Activated T-helper 9 cell treated with anti-CD3 and anti-CD28 coated beads, Interleukin-2, amount 50 U/mL, for 16 hours (primary cell): ENCODE measurements at regions not wholly inside any gene's neighbourhood (a gene's known extent, or its start where the extent isn't known, plus 50 kb on each side); places are given as distances from the start of the nearest gene placed in this dataset.

ENCODE experiments used
- DNase-seq: peaks from one replicate; pipeline ENCODE4 v3.0.0-alpha.2; 2020; ENCODE audit warnings: low read depth

- no peak for DNase-seq
These were observed 290.0 kb upstream of the RUNX1 start for GRCh38 chr21:35338881-35339632.

DNA sequence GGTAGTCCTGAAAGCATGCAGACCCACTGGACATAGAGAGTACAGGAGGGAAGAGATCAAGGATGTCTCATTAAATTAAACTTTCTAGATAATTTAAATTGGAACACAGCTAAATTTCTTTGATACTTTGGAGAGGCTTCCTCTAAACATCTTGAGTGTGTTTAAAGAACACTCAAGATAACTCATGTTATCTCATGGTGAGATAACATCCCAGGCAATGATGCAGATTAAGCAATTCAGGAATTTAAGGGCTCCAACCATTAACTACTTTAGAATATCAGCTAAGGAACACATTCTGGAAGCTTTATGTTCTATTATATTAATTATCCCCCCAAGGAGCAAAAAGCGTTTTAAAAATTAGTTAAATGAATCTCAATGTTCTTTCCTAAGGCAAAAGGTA lies 289.2 kb upstream of the RUNX1 start:
- no peak for DNase-seq

DNA sequence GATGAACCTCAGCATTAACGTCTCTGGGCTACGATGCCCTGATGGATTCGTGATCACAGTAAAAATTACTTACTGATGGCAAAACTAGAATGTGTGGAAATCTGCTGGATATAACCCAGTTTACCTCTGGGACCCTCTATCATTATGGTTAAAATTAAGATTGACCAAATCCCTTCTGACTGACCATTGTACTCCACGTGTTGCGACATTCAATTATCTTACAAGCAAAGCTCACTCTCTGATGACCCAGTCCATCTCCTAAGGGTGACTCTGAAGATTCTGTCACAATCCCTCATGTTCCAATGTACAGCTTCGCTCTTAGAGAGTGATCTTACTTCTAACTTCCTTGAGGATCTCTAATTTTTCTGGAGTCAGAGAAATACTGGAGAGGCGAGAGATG lies 288.5 kb upstream of the RUNX1 start:
- no peak for DNase-seq

- no peak for DNase-seq
These were observed 287.4 kb upstream of the RUNX1 start for GRCh38 chr21:35336534-35336933.

GRCh38 chr21:35335951-35336446 lies 286.9 kb upstream of the RUNX1 start:
- no peak for DNase-seq

- no peak for DNase-seq
These were observed 284.9 kb upstream of the RUNX1 start for GRCh38 chr21:35333831-35334618.

DNA sequence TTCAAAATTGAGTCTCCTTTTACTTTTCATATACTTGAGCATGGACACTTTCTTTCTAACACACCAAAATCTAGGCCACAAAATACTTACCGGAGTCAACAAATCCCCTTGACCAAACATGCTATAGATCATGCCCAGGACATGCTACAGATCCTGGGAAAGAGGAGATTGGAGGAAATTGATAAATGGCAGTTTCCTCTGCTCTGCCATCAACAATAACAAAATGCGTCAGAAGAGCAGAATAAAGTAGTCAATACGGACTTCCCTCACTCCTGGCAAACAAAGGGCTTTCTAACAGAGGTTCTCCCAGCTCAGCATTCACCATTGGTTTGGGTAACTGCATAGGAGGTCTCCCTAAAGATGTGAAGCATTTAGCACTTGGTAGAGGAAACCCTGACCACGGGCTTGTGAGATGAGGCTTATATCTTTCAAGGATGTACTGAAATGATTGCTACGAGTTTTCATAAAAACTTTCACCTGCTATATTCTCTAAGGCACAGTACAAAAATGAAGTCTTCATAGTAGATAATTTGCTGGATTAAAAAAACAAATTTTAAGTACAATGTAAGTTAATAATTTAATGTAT lies 283.8 kb upstream of the RUNX1 start:
- DNase-seq, result no peak

DNA sequence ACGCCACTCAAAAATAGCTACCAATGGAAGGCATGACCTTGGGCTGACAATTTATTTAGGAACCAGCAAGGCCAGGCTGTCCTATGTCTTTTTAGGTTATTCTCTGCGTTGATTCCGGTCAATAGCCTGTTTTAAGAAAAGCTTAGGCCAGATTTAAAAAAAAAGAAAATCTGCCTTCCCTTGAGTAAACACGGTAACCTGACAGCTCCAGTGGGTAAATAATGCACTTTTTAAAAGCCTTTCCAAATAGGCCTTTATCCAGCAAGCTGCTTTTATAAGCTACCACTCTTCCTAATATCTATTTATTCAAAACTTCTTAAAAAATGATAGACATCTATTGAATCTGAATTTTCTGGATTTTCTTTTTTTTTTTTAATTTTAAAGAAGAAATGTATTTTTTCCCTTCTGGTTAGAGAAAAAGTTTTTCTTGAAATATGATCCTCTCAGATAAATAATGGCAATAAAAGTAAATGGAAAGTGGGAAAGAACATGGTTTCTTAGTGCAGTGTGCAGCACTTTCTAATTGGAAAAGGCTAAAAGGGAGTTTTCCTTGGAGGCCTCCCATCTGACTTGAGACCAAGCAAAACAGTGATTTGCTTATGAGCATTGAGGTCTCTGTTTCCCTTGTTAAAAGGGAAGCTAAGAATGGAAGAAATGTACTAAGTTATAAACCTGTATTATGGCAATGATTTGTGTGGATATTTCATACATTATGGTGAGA lies 281.0 kb upstream of the RUNX1 start:
- no peak for DNase-seq

DNA sequence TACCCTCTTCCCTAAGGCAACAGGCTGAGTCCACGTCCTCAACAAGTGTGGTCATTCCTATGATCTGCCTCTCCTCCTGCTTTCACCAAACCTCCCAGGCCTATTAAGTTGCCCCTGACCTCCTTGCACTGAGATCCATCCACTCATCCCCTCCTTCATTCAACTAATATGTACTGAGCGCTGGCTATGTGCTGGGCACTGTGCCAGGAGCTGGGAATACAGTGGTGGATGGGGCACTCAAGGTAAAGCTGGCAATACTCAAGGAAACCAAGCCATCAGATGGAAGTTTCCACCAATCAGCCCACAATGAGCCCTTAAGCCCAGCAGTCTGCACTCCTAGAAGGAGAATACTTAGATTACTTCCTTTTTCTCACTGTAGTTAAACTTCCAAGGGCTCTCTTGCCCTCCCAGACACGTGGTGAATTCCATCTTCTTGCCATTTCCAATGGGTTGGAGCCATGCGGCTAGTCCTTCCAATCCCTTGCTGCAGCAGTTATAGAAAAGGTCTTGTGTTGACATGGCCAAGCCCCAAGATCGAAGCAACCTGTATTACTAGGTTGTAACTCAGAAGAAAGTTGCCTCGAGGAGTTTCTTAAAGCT lies 279.9 kb upstream of the RUNX1 start:
- DNase-seq, result no peak

GRCh38 chr21:35326677-35327076 lies 277.6 kb upstream of the RUNX1 start:
- DNase-seq, result no peak

- no peak for DNase-seq
These were observed 276.9 kb upstream of the RUNX1 start for GRCh38 chr21:35325953-35326352.

DNA sequence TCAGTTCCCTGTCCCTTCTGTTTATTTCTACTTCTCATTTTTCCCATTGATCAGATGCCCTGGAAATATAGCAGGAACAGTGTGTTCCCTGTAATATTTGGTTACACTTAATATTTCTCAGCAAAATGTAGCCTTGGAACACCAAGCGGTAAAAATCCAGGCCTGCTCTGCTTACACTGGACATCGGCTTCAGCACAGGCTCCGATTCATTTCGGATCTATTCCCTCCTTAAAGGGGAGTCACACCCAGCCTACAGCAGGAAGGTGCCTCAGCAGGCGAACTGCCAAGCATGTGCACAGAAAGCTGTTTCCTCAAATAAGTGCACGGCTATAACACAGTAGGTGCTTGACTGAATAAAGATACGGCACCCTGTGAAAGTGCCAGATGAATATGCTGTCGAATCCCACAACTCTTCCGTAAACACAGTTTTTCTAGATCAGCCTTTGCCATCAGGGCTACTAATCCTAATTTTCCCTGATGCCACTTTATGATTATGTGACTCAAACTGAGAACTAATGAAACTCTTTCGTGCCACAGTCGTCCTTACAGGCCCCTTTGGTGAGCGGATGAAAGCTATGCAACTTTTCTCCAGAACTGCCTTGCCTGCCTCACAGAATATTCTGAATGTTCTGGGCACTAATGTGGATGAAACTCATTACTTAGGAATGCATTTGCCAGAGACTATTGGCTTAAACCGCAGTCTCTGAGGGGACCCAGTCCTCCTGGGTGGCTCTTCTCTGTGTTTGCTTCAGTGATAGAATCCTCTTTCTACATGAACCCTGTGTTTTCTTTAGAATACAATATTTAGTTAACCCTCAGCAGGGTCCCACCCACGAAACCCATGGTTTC lies 275.5 kb upstream of the RUNX1 start:
- no peak for DNase-seq

GRCh38 chr21:35323947-35324346 lies 274.8 kb upstream of the RUNX1 start:
- DNase-seq, result no peak

DNA sequence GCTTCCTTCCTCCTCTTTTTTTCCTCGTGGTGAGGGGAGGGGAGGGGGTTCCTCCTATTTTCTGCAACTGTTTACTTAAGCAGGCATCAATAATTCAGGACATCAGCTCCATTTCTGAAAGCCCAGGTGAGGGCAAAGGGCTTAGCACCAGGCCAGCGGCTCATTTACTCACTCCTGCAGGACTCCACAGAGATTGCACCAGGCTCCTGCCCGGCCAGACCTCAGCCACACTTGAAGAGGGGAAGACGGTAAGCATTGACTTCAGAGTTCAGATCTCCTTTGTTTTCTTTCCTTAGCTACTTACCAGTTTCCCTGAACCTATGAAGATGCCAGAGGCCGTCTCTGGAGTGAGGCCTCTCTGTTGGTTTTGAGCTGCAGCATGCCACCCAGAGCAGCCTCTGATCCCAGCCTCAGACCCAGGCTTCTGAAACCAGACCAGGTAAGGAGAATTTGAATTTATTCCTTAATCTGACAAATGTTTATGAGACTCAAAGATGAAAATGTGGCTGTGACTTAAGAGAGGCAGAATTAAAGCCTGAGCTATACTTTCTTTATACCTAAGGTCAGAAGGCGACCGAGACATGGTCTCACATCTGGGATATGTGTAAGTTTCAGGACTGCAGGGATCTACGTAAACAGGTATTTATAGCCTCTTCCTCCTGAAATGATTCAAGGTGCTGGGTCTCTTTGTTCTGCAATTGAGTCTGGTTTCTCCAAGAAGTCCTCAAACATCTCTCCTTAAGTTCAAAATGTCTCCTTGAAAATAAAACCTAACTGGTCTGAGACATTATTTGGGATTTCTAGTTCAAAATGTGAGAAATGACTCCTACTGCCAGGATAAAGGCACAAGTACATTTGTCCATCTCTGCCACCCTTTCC lies 272.5 kb upstream of the RUNX1 start:
- no peak for DNase-seq

GRCh38 chr21:35319684-35320283 lies 270.7 kb upstream of the RUNX1 start:
- DNase-seq, result no peak

DNA sequence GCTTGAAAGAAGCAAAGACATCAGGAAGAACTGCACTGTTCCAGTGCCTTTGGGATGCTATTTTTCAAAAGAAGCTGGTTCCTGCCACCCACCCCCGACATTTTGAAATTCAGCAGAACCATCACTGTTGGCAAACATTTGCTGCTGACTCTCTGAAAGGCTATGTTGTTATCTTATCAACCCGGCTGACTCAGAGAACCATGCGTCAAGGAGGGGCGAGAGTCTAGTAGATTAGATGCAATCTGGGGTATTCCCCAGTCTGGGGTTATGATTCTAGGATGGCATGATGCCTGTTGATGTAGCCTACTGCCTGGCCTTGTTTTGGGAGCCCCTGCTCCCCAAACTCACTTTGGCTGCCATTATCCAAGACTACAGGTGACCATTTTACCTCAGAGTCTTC lies 267.8 kb upstream of the RUNX1 start:
- no peak for DNase-seq

DNA sequence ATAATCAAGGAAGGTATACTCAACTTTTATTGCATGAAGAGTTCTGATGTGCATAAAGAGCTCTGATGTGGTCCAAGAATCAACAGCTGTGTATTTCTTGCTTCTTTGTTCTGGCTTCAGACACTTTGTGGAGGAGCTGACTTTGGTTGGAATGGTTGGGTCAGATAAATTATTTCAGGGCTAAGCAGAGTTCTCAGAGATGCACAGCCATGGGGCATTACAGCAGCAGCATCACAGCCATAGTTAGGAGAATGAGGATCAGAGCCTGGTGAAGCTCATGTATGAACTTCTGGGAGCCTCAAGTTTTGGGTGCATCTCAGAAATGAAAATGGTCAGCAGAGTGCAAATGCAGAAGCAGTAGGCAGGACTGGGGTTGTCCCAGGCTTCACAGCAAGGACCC lies 267.4 kb upstream of the RUNX1 start:
- DNase-seq, result no peak

DNA sequence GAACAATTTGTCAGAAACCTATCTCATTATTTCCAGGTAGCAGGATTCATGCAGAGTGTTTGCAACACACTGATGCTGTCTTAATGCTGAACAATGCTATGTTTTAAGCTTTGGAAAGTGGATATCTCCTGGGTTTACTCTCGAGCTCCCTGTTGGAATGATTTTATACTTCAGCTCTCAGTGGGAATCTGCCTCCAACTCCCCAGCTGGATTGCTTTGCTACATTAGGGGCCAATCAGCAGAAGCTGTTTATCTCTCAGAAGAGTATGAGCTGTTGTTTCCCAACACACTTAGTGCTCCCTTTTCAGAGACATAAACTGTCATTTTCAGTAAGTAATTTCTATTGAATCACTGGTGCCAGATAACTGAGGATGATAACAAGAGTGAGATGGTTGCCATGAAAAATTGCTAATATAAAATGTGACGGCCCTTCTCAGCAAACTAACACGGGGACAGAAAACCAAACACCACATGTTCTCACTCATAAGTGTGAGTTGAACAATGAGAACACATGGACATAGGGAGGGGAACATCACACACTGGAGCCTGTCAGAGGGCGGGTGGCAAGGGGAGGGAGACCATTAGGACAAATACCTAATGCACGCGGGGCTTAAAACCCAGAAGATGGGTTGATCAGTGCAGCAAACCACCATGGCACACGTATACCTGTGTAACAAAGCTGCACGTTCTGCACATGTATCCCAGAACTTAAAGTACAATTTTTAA lies 265.9 kb upstream of the RUNX1 start:
- DNase-seq, result no peak

DNA sequence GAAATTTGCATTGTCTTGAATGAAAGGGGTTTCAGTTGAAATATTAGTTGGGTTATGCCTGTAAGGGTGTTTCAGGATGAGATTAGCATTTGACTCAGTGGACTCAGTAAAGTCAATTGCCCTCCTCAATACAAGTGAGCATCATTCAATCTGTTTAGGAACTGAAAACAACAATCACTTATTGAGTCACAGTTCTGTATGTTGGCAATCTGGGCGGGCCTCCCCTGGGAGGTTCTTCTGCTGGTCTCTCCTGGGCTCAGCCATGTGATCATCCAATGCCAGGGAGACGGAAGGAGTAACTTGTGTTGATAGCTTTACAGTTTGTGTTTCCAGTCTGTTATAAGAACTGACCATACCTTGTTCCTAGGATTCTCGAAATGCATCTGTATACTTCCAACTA lies 262.9 kb upstream of the RUNX1 start:
- no peak for DNase-seq
